GM23338 (cell line): ENCODE measurements at regions not wholly inside any gene's neighbourhood (a gene's known extent, or its start where the extent isn't known, plus 50 kb on each side); places are given as distances from the start of the nearest gene placed in this dataset.
A peak's percentile ranks its signal among the peaks of the same experiment; 100 is the strongest.

Source experiments
- ATAC-seq: fragments of 200-7000 bp; cut with Tn5 transposase; 3 replicates; pipeline ENCODE4 v1.9.1; 2020
- DNase-seq: peaks from one replicate; pipeline ENCODE4 v3.0.0-alpha.2; 2015; ENCODE audit warnings: low spot score
- H2AFZ ChIP-seq: fragments of 200-600 bp; sonication (generic); 2 replicates; pipeline ENCODE4 v1.8.0; 2016; ENCODE audit warnings: antibody characterized with exemption, mild to moderate bottlenecking, moderate library complexity
- H3F3A ChIP-seq: fragments of 200-600 bp; sonication (generic); replicated peaks from 2 replicates; pipeline ENCODE4 v1.8.0; 2017; ENCODE audit warnings: antibody characterized with exemption, mixed run types, low read depth
- H3K27ac ChIP-seq: fragments of 200-600 bp; sonication (generic); 2 replicates; pipeline ENCODE4 v1.6.1; 2016; ENCODE audit warnings: low read depth
- H3K27me3 ChIP-seq: fragments of 200-600 bp; sonication (generic); 2 replicates; pipeline ENCODE4 v1.8.0; 2016; ENCODE audit warnings: mild to moderate bottlenecking, mixed run types, moderate library complexity; ENCODE audit not compliant: insufficient read depth
- H3K36me3 ChIP-seq: fragments of 200-600 bp; sonication (generic); 2 replicates; pipeline ENCODE4 v1.8.0; 2016; ENCODE audit warnings: mild to moderate bottlenecking; ENCODE audit not compliant: insufficient read depth
- H3K4me1 ChIP-seq: fragments of 200-600 bp; sonication (generic); 2 replicates; pipeline ENCODE4 v1.8.0; 2016; ENCODE audit warnings: mild to moderate bottlenecking, moderate library complexity; ENCODE audit not compliant: insufficient read depth
- H3K4me2 ChIP-seq: fragments of 200-600 bp; sonication (generic); 2 replicates; pipeline ENCODE4 v1.7.1; 2017; ENCODE audit warnings: mixed run types
- H3K4me3 ChIP-seq: fragments of 200-600 bp; sonication (generic); 2 replicates; pipeline ENCODE4 v1.6.1; 2016; ENCODE audit warnings: mixed run types
- H3K79me2 ChIP-seq: fragments of 200-600 bp; sonication (generic); replicated peaks from 2 replicates; pipeline ENCODE4 v1.8.0; 2017; ENCODE audit warnings: mild to moderate bottlenecking; ENCODE audit not compliant: insufficient read depth
- H3K9me2 ChIP-seq: fragments of 200-600 bp; sonication (generic); 2 replicates; pipeline ENCODE4 v1.8.0; 2017; ENCODE audit not compliant: insufficient read depth
- H4K20me1 ChIP-seq: fragments of 200-600 bp; sonication (generic); replicated peaks from 2 replicates; pipeline ENCODE4 v1.8.0; 2017; ENCODE audit warnings: mild to moderate bottlenecking; ENCODE audit not compliant: insufficient read depth
- H3K27ac Mint-ChIP-seq: 2 replicates; pipeline ENCODE4 v1.8.0; 2020; ENCODE audit warnings: inconsistent platforms, mild to moderate bottlenecking, moderate library complexity, mixed read lengths
- H3K27me3 Mint-ChIP-seq: 3 replicates; pipeline ENCODE4 v1.8.0; 2022; ENCODE audit warnings: low read depth, mild to moderate bottlenecking, moderate library complexity, mixed read lengths, inconsistent platforms; ENCODE audit not compliant: insufficient read depth, poor library complexity
- H3K36me3 Mint-ChIP-seq: 3 replicates; pipeline ENCODE4 v1.8.0; 2021; ENCODE audit warnings: low read depth, mild to moderate bottlenecking, inconsistent platforms, moderate library complexity, mixed read lengths
- H3K4me1 Mint-ChIP-seq: 3 replicates; pipeline ENCODE4 v1.8.0; 2020; ENCODE audit warnings: mild to moderate bottlenecking, inconsistent platforms, mixed read lengths
- H3K4me3 Mint-ChIP-seq: 3 replicates; pipeline ENCODE4 v1.8.0; 2021; ENCODE audit warnings: moderate library complexity, mild to moderate bottlenecking, inconsistent platforms, mixed read lengths
- H3K9me3 Mint-ChIP-seq: 3 replicates; pipeline ENCODE4 v1.8.0; 2020; ENCODE audit warnings: moderate library complexity, mild to moderate bottlenecking, inconsistent platforms, mixed read lengths
- CREB1 ChIP-seq: fragments of 250-450 bp; sonication (Bioruptor Pico); IDR thresholded peaks from 2 replicates; pipeline ENCODE4 v1.5.0; 2020; ENCODE audit warnings: low read depth, mild to moderate bottlenecking, moderate library complexity
- CTCF ChIP-seq, 2 experiments: fragments of 200-600 bp in 1 of 2; sonication (generic) in 1 of 2; conservative IDR thresholded peaks; 2 replicates each; pipeline versions ENCODE4 v1.5.1 to v1.6.1; 2016 to 2017; ENCODE audit warnings: antibody characterized with exemption in 2 of 2, low read depth in 2 of 2, mild to moderate bottlenecking in 2 of 2, moderate library complexity in 1 of 2
- EZH2phosphoT487 ChIP-seq: fragments of 200-600 bp; sonication (generic); IDR thresholded peaks from one replicate; pipeline ENCODE4 v1.8.1; 2018; ENCODE audit warnings: antibody characterized with exemption; ENCODE audit not compliant: unreplicated experiment
- JUNB ChIP-seq: IDR thresholded peaks from one replicate; pipeline ENCODE4 v1.6.1; 2016; ENCODE audit warnings: antibody characterized with exemption; ENCODE audit not compliant: unreplicated experiment
- NANOG ChIP-seq: IDR thresholded peaks from 2 replicates; pipeline ENCODE4 v1.6.1; 2016; ENCODE audit warnings: antibody characterized with exemption, borderline replicate concordance
- POLR2AphosphoS5 ChIP-seq: IDR thresholded peaks from 2 replicates; pipeline ENCODE4 v1.6.1; 2016; ENCODE audit warnings: antibody characterized with exemption, low read depth
- STAT1 ChIP-seq: IDR thresholded peaks from one replicate; pipeline ENCODE4 v1.6.1; 2016; ENCODE audit warnings: antibody characterized with exemption; ENCODE audit not compliant: unreplicated experiment
- ZNF114 ChIP-seq: fragments of 250-450 bp; sonication (Bioruptor Pico); IDR thresholded peaks from 2 replicates; pipeline ENCODE4 v1.5.0; 2020; ENCODE audit warnings: mild to moderate bottlenecking, moderate library complexity
- TF ChIP-seq, protein P1 (sequence below): fragments of 250-450 bp; sonication (Bioruptor Pico); IDR thresholded peaks from 2 replicates; pipeline ENCODE4 v1.5.0; 2020; ENCODE audit warnings: mild to moderate bottlenecking, moderate library complexity

DNA sequence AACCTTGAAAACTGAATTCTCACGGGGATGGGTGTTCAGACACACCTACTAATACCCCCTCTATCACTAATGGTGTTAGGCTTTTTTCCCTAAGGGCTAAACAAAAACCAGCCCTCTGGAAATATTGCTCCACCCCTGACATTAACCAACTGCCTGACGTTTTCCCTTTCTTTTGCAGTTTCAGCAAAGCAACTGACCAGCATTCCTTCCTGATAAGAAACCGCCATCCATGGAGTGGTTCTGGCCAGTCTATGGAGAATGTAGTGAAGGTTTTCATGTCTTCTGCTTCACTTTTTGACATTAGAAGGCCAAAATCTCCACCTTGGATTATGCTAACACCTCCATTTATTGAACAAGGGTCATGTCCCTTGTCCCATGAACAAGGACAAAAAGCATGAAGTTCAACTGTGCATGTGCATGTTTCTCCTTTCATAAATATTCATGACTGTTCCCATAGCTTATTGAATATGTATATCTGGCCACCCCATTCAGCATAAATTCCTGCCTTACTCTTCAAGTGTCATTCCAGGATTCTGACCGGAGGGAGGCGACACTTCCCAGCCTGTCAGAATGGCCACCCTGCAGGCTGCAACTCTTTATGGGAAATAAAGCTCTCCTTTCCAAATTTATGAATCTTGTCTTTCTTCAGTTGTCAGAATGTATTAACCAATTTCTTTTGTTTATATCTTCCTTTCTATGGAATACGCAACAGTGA lies 314.3 kb downstream of the HHIPL2 start:
- Histone ChIP-seq H3K4me2 (no peak overlapping the region), H3K36me3 (no peaks in the 10 kb centered on the region), H3K4me3 (no peak overlapping the region), H3K4me1 (no peaks in the 10 kb centered on the region), H3K9me2 (peaks cover 19% of the 10 kb centered on the region), H3K27ac (no peak overlapping the region), H3F3A (no peaks in the 10 kb centered on the region), H4K20me1 (no peaks in the 10 kb centered on the region), H3K79me2 (no peaks in the 10 kb centered on the region), H3K27me3 (no peaks in the 10 kb centered on the region), H2AFZ (no peak overlapping the region)
- H3K4me3 Mint-ChIP-seq: no peak overlapping the region
- peaks cover 2% of the 10 kb centered on the region for H3K27me3 Mint-ChIP-seq
- H3K27ac Mint-ChIP-seq: no peak overlapping the region
- H3K36me3 Mint-ChIP-seq: peaks cover 3% of the 10 kb centered on the region; the same call in 1 of the 3 replicates
- H3K4me1 Mint-ChIP-seq: no peaks in the 10 kb centered on the region
- no peak for ATAC-seq
- TF ChIP-seq CREB1 (CRISPR knock-in tag) (no peak), CTCF (conservative IDR thresholded peaks at IDR 0.05; ENCODE audit: low read depth in 2 of 2) (peak; percentile 40 to 61), NANOG (no peak), POLR2AphosphoS5 (no peak)
- H3K9me3 Mint-ChIP-seq: no peaks in the 10 kb centered on the region
- DNase-seq: no peak

DNA sequence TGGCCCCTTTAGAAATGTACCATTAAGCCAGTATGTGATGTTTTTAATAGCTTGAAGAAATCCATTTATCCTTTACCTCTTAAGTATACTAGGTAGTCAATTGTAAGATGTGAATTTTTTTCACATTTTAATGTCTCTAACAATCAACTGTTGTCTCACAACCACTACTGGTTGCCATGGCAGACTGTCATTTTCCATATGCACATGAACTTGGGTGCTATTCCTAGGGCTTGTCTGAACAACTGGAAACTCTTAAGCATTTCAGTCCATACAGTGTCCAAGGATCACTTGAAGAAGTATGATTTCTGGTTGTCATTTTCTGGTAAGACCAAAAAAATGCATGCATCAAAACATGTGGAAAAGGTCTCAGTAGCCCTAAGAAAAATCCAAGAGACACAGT lies 315.1 kb downstream of the HHIPL2 start:
- no peak overlapping the region for H2AFZ ChIP-seq
- peaks cover 3% of the 10 kb centered on the region; the same call in 1 of the 3 replicates for H3K36me3 Mint-ChIP-seq
- H3F3A ChIP-seq: no peaks in the 10 kb centered on the region
- H3K4me2 ChIP-seq: no peak overlapping the region
- H3K27ac ChIP-seq: no peak overlapping the region
- H3K27me3 ChIP-seq: no peaks in the 10 kb centered on the region
- no peak overlapping the region for H3K27ac Mint-ChIP-seq
- H3K36me3 ChIP-seq: no peaks in the 10 kb centered on the region
- H4K20me1 ChIP-seq: no peaks in the 10 kb centered on the region
- H3K79me2 ChIP-seq: no peaks in the 10 kb centered on the region
- no peak for ATAC-seq
- no peak overlapping the region for H3K4me3 ChIP-seq
- peaks cover 19% of the 10 kb centered on the region for H3K9me2 ChIP-seq
- DNase-seq: no peak
- no peaks in the 10 kb centered on the region for H3K9me3 Mint-ChIP-seq
- TF ChIP-seq EZH2phosphoT487 (no peak), STAT1 (no peak), JUNB (no peak), POLR2AphosphoS5 (no peak), ZNF114 (CRISPR knock-in tag) (no peak), CTCF (conservative IDR thresholded peaks at IDR 0.05; ENCODE audit: low read depth in 2 of 2) (no peak)
- TF ChIP-seq, protein P1, sequence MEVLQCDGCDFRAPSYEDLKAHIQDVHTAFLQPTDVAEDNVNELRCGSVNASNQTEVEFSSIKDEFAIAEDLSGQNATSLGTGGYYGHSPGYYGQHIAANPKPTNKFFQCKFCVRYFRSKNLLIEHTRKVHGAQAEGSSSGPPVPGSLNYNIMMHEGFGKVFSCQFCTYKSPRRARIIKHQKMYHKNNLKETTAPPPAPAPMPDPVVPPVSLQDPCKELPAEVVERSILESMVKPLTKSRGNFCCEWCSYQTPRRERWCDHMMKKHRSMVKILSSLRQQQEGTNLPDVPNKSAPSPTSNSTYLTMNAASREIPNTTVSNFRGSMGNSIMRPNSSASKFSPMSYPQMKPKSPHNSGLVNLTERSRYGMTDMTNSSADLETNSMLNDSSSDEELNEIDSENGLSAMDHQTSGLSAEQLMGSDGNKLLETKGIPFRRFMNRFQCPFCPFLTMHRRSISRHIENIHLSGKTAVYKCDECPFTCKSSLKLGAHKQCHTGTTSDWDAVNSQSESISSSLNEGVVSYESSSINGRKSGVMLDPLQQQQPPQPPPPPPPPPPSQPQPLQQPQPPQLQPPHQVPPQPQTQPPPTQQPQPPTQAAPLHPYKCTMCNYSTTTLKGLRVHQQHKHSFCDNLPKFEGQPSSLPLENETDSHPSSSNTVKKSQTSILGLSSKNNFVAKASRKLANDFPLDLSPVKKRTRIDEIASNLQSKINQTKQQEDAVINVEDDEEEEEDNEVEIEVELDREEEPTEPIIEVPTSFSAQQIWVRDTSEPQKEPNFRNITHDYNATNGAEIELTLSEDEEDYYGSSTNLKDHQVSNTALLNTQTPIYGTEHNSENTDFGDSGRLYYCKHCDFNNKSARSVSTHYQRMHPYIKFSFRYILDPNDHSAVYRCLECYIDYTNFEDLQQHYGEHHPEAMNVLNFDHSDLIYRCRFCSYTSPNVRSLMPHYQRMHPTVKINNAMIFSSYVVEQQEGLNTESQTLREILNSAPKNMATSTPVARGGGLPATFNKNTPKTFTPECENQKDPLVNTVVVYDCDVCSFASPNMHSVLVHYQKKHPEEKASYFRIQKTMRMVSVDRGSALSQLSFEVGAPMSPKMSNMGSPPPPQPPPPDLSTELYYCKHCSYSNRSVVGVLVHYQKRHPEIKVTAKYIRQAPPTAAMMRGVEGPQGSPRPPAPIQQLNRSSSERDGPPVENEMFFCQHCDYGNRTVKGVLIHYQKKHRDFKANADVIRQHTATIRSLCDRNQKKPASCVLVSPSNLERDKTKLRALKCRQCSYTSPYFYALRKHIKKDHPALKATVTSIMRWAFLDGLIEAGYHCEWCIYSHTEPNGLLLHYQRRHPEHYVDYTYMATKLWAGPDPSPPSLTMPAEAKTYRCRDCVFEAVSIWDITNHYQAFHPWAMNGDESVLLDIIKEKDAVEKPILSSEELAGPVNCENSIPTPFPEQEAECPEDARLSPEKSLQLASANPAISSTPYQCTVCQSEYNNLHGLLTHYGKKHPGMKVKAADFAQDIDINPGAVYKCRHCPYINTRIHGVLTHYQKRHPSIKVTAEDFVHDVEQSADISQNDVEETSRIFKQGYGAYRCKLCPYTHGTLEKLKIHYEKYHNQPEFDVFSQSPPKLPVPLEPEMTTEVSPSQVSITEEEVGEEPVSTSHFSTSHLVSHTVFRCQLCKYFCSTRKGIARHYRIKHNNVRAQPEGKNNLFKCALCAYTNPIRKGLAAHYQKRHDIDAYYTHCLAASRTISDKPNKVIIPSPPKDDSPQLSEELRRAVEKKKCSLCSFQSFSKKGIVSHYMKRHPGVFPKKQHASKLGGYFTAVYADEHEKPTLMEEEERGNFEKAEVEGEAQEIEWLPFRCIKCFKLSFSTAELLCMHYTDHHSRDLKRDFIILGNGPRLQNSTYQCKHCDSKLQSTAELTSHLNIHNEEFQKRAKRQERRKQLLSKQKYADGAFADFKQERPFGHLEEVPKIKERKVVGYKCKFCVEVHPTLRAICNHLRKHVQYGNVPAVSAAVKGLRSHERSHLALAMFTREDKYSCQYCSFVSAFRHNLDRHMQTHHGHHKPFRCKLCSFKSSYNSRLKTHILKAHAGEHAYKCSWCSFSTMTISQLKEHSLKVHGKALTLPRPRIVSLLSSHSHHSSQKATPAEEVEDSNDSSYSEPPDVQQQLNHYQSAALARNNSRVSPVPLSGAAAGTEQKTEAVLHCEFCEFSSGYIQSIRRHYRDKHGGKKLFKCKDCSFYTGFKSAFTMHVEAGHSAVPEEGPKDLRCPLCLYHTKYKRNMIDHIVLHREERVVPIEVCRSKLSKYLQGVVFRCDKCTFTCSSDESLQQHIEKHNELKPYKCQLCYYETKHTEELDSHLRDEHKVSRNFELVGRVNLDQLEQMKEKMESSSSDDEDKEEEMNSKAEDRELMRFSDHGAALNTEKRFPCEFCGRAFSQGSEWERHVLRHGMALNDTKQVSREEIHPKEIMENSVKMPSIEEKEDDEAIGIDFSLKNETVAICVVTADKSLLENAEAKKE (CRISPR knock-in tag): no peak
- peaks cover 2% of the 10 kb centered on the region for H3K27me3 Mint-ChIP-seq
- H3K4me1 Mint-ChIP-seq: no peaks in the 10 kb centered on the region
- H3K4me3 Mint-ChIP-seq: no peak overlapping the region
- no peaks in the 10 kb centered on the region for H3K4me1 ChIP-seq
